OCI-LY1 (cell line): ENCODE measurements at regions not wholly inside any gene's neighbourhood (a gene's known extent, or its start where the extent isn't known, plus 50 kb on each side); places are given as distances from the start of the nearest gene placed in this dataset.

Experiments used
- H2AFZ ChIP-seq: fragments of 200-600 bp; sonication (generic), shearing (Covaris generic); 2 replicates; pipeline ENCODE4 v1.6.0; 2014; ENCODE audit warnings: antibody characterized with exemption, mild to moderate bottlenecking, low read length
- H3F3A ChIP-seq: fragments of 200-600 bp; sonication (generic), shearing (Covaris generic); 2 replicates; pipeline ENCODE4 v1.6.0; 2014; ENCODE audit warnings: mild to moderate bottlenecking, antibody characterized with exemption, low read length, moderate library complexity; ENCODE audit not compliant: insufficient read depth
- H3K27ac ChIP-seq: fragments of 200-600 bp; sonication (generic); 2 replicates; pipeline ENCODE4 v1.5.1; 2014; ENCODE audit warnings: low read length, mixed run types, mild to moderate bottlenecking, low read depth; ENCODE audit not compliant: poor library complexity, severe bottlenecking
- H3K27me3 ChIP-seq: fragments of 200-600 bp; sonication (generic); 2 replicates; pipeline ENCODE4 v1.6.0; 2014; ENCODE audit warnings: antibody characterized with exemption, mild to moderate bottlenecking, low read length, moderate library complexity; ENCODE audit not compliant: insufficient read depth
- H3K36me3 ChIP-seq: fragments of 200-600 bp; sonication (generic); 2 replicates; pipeline ENCODE4 v1.6.1; 2014; ENCODE audit warnings: mild to moderate bottlenecking, antibody characterized with exemption, low read length, moderate library complexity, mixed read lengths; ENCODE audit not compliant: insufficient read depth
- H3K4me1 ChIP-seq: fragments of 200-600 bp; sonication (generic); 2 replicates; pipeline ENCODE4 v1.5.1; 2014; ENCODE audit warnings: mild to moderate bottlenecking, low read length, moderate library complexity; ENCODE audit not compliant: insufficient read depth, severe bottlenecking
- H3K4me2 ChIP-seq: fragments of 200-600 bp; sonication (generic), shearing (Covaris generic); 2 replicates; pipeline ENCODE4 v1.6.1; 2014; ENCODE audit warnings: low read length
- H3K4me3 ChIP-seq: fragments of 200-600 bp; sonication (generic); 2 replicates; pipeline ENCODE4 v1.5.1; 2014; ENCODE audit warnings: low read length, low read depth, mild to moderate bottlenecking, mixed read lengths; ENCODE audit not compliant: poor library complexity, severe bottlenecking
- H3K79me2 ChIP-seq: fragments of 200-600 bp; shearing (Covaris generic); 2 replicates; pipeline ENCODE4 v1.6.1; 2016; ENCODE audit warnings: mixed run types, low read length, mixed read lengths; ENCODE audit not compliant: insufficient read depth
- H3K9ac ChIP-seq: fragments of 200-600 bp; sonication (generic), shearing (Covaris generic); 2 replicates; pipeline ENCODE4 v1.6.1; 2014; ENCODE audit warnings: mild to moderate bottlenecking, low read length, mixed read lengths
- H3K9me2 ChIP-seq: fragments of 200-600 bp; sonication (generic), shearing (Covaris generic); 2 replicates; pipeline ENCODE4 v1.6.1; 2014; ENCODE audit warnings: low read depth, mild to moderate bottlenecking, low read length, mixed read lengths
- H3K9me3 ChIP-seq: fragments of 200-600 bp; shearing (Covaris generic); 2 replicates; pipeline ENCODE4 v1.6.1; 2014; ENCODE audit warnings: low read length, mixed read lengths
- H4K20me1 ChIP-seq: fragments of 200-600 bp; sonication (generic), shearing (Covaris generic); 2 replicates; pipeline ENCODE4 v1.6.0; 2016; ENCODE audit warnings: mild to moderate bottlenecking, low read length; ENCODE audit not compliant: insufficient read depth
- CTCF ChIP-seq: fragments of 200-600 bp; sonication (generic), shearing (Covaris generic); IDR thresholded peaks from 2 replicates; pipeline ENCODE4 v1.5.1; 2017; ENCODE audit warnings: mild to moderate bottlenecking, antibody characterized with exemption, low read length, moderate library complexity, mixed read lengths
- EZH2 ChIP-seq: fragments of 200-600 bp; sonication (generic), shearing (Covaris generic); IDR thresholded peaks from 2 replicates; pipeline ENCODE4 v1.8.0; 2017; ENCODE audit warnings: borderline replicate concordance, mixed run types, mild to moderate bottlenecking, antibody characterized with exemption, low read length, moderate library complexity, mixed read lengths

GRCh38 chr9:107178293-107178692, 104.8 kb upstream of the RAD23B start:
- H3K27me3 ChIP-seq = no peaks in the 10 kb centered on the region
- no peak overlapping the region for H2AFZ ChIP-seq
- no peaks in the 10 kb centered on the region for H3K36me3 ChIP-seq
- H4K20me1 ChIP-seq = no peaks in the 10 kb centered on the region
- H3K9me2 ChIP-seq = no peaks in the 10 kb centered on the region
- no peaks in the 10 kb centered on the region for H3K9me3 ChIP-seq
- no peaks in the 10 kb centered on the region for H3K79me2 ChIP-seq
- no peaks in the 10 kb centered on the region for H3K4me1 ChIP-seq
- H3F3A ChIP-seq = no peaks in the 10 kb centered on the region
- H3K4me3 ChIP-seq = no peak overlapping the region
- no peak overlapping the region for H3K4me2 ChIP-seq
- no peak for TF ChIP-seq EZH2
- no peak for TF ChIP-seq CTCF
- no peak overlapping the region for H3K9ac ChIP-seq
- no peak overlapping the region for H3K27ac ChIP-seq

- Histone ChIP-seq H3K4me3 (no peak overlapping the region), H3F3A (no peaks in the 10 kb centered on the region), H4K20me1 (no peaks in the 10 kb centered on the region), H3K9me3 (no peaks in the 10 kb centered on the region), H3K79me2 (no peaks in the 10 kb centered on the region), H3K4me1 (no peaks in the 10 kb centered on the region), H3K9me2 (no peaks in the 10 kb centered on the region), H3K27me3 (no peaks in the 10 kb centered on the region), H2AFZ (no peak overlapping the region), H3K27ac (no peak overlapping the region), H3K4me2 (no peak overlapping the region), H3K36me3 (no peaks in the 10 kb centered on the region), H3K9ac (no peak overlapping the region)
- TF ChIP-seq EZH2 (no peak), CTCF (no peak)
These were observed 102.9 kb upstream of the RAD23B start for GRCh38 chr9:107180206-107180605.

GRCh38 chr9:107183176-107183575, 99.9 kb upstream of the RAD23B start:
- Histone ChIP-seq H2AFZ (no peak overlapping the region), H3K9me2 (no peaks in the 10 kb centered on the region), H3F3A (no peaks in the 10 kb centered on the region), H3K9me3 (no peaks in the 10 kb centered on the region), H3K27ac (no peak overlapping the region), H4K20me1 (no peaks in the 10 kb centered on the region), H3K27me3 (no peaks in the 10 kb centered on the region; the same call in 1 of the 2 replicates), H3K4me1 (no peaks in the 10 kb centered on the region), H3K79me2 (no peaks in the 10 kb centered on the region), H3K36me3 (no peaks in the 10 kb centered on the region), H3K4me2 (no peak overlapping the region), H3K9ac (no peak overlapping the region), H3K4me3 (no peak overlapping the region)
- TF ChIP-seq EZH2 (no peak), CTCF (no peak)
